Aorta (tissue), 5 donors: ENCODE measurements at regions not wholly inside any gene's neighbourhood (a gene's known extent, or its start where the extent isn't known, plus 50 kb on each side); places are given as distances from the start of the nearest gene placed in this dataset.

ENCODE experiments used
- ATAC-seq: fragments of 200-7000 bp; cut with Tn5 transposase; one replicate; pipeline ENCODE4 v1.9.1; 2022; ENCODE audit warnings: moderate library complexity; ENCODE audit not compliant: low FRiP score
- DNase-seq, 2 donors: peaks; one replicate each; pipeline ENCODE4 v3.0.0-alpha.2; 2020
- H3K27ac ChIP-seq, 2 donors: one replicate each; pipeline ENCODE4 v1.5.1; 2013; ENCODE audit warnings: low read length in 2 of 2, mild to moderate bottlenecking in 2 of 2, moderate library complexity in 2 of 2, control low read depth in 1 of 2, inconsistent platforms in 1 of 2, low read depth in 1 of 2
- H3K27me3 ChIP-seq, 2 donors: one replicate each; pipeline ENCODE4 v1.6.1; 2013; ENCODE audit warnings: control low read depth in 1 of 2, low read length in 1 of 2, mild to moderate bottlenecking in 1 of 2, moderate library complexity in 1 of 2; ENCODE audit not compliant: insufficient read depth in 2 of 2, control insufficient read depth in 1 of 2
- H3K36me3 ChIP-seq, 2 donors: one replicate each; pipeline ENCODE4 v1.6.1; 2013; ENCODE audit warnings: control low read depth in 1 of 2, low read length in 1 of 2, mild to moderate bottlenecking in 1 of 2; ENCODE audit not compliant: insufficient read depth in 2 of 2, control insufficient read depth in 1 of 2
- H3K4me1 ChIP-seq, 2 donors: one replicate each; pipeline ENCODE4 v1.6.1; 2013; ENCODE audit warnings: low read length in 2 of 2, control low read depth in 1 of 2, mild to moderate bottlenecking in 1 of 2, moderate library complexity in 1 of 2; ENCODE audit not compliant: insufficient read depth in 2 of 2, control insufficient read depth in 1 of 2
- H3K4me3 ChIP-seq, 2 donors: one replicate each; pipeline ENCODE4 v1.5.1; 2013; ENCODE audit warnings: low read length in 2 of 2, control low read depth in 1 of 2, mild to moderate bottlenecking in 1 of 2
- H3K9me3 ChIP-seq: one replicate; pipeline ENCODE4 v1.6.1; 2013; ENCODE audit warnings: mild to moderate bottlenecking, low read length; ENCODE audit not compliant: control insufficient read depth
- WGBS, 2 donors: extraction: QIAGEN DNeasy Blood & Tissue Kit; methylation state at CpG; one replicate each; pipeline ENCODE4 v1.1.7; 2013; 5-methylcytosine and 5-hydroxymethylcytosine counted together
- intact Hi-C, 2 donors: fragments of 100-400 bp; cut with DNase I; formaldehyde crosslinking; loops; one replicate each; pipeline versions ENCODE4 v1.14.2 to v1.15.0; 2022
- donor health status: healthy with polysubstance abuse.
- donor health status: Bipolar disorder and iron deficiency.
- donor health status: DM: no; HTN: no; CAD: no.
- donor health status: DM: no; HTN: no; CAD: no.
- donor health status: DM: yes; HTN: yes; CAD: no.

GRCh38 chr7:115883629-115884028 is 146.9 kb downstream of the TFEC start:
- Histone ChIP-seq H3K4me1 (no peaks in the 10 kb centered on the region), H3K27ac (no peak overlapping the region), H3K27me3 (no peaks in the 10 kb centered on the region), H3K36me3 (no peaks in the 10 kb centered on the region), H3K9me3 (no peaks in the 10 kb centered on the region), H3K4me3 (no peak overlapping the region)
- DNase-seq (no peak), ATAC-seq (no peak)
- WGBS, 2 donors = 84 to 91% methylated on average over 6 of the region's 6 CpGs
- intact Hi-C loops = no loop called here

- Histone ChIP-seq H3K4me3 (no peak overlapping the region), H3K27me3 (no peaks in the 10 kb centered on the region), H3K9me3 (no peaks in the 10 kb centered on the region), H3K36me3 (no peaks in the 10 kb centered on the region), H3K27ac (no peak overlapping the region), H3K4me1 (no peaks in the 10 kb centered on the region)
- DNase-seq = no peak
- 90 to 91% methylated on average over 2 of the region's 2 CpGs for WGBS, 2 donors
- intact Hi-C loops = no loop called here
- ATAC-seq = no peak
These were observed 149.1 kb downstream of the TFEC start for GRCh38 chr7:115881476-115881875.

- Histone ChIP-seq H3K36me3 (no peaks in the 10 kb centered on the region), H3K27ac (no peak overlapping the region), H3K9me3 (no peaks in the 10 kb centered on the region), H3K4me3 (no peak overlapping the region), H3K4me1 (no peaks in the 10 kb centered on the region), H3K27me3 (no peaks in the 10 kb centered on the region)
- intact Hi-C loops = no loop called here
- 80 to 82% methylated on average over 2 of the region's 2 CpGs for WGBS, 2 donors
- DNase-seq (no peak), ATAC-seq (no peak)
These were observed 151.4 kb downstream of the TFEC start for GRCh38 chr7:115879171-115879570.

- DNase-seq (no peak), ATAC-seq (no peak)
- H3K4me3 ChIP-seq = no peak overlapping the region
- intact Hi-C loops = no loop called here
- no peaks in the 10 kb centered on the region for H3K36me3 ChIP-seq
- no peaks in the 10 kb centered on the region for H3K27me3 ChIP-seq
- H3K9me3 ChIP-seq = no peaks in the 10 kb centered on the region
- no peak overlapping the region for H3K27ac ChIP-seq
- no peaks in the 10 kb centered on the region for H3K4me1 ChIP-seq
These were observed 160.8 kb downstream of the TFEC start for GRCh38 chr7:115869801-115870200.

GRCh38 chr7:115869190-115869589 is 161.4 kb downstream of the TFEC start:
- no peaks in the 10 kb centered on the region for H3K36me3 ChIP-seq
- no peak overlapping the region for H3K4me3 ChIP-seq
- WGBS, 2 donors = 60 to 67% methylated on average over 3 of the region's 3 CpGs
- H3K4me1 ChIP-seq = no peaks in the 10 kb centered on the region
- no peak for DNase-seq
- ATAC-seq = no peak
- intact Hi-C loops = no loop called here
- H3K27ac ChIP-seq = no peak overlapping the region
- no peaks in the 10 kb centered on the region for H3K27me3 ChIP-seq
- H3K9me3 ChIP-seq = no peaks in the 10 kb centered on the region

- WGBS, 2 donors = 93 to 95% methylated on average over 4 of the region's 4 CpGs
- Histone ChIP-seq H3K27me3 (no peaks in the 10 kb centered on the region), H3K4me1 (no peaks in the 10 kb centered on the region), H3K9me3 (no peaks in the 10 kb centered on the region), H3K36me3 (no peaks in the 10 kb centered on the region), H3K4me3 (no peak overlapping the region), H3K27ac (no peak overlapping the region)
- ATAC-seq (no peak), DNase-seq (no peak)
- intact Hi-C loops = no loop called here
These were observed 162.2 kb downstream of the TFEC start for GRCh38 chr7:115868369-115868768.

GRCh38 chr7:115864082-115864481 is 166.5 kb downstream of the TFEC start:
- no peak for DNase-seq
- intact Hi-C loops = no loop called here
- Histone ChIP-seq H3K9me3 (no peaks in the 10 kb centered on the region), H3K4me3 (no peak overlapping the region), H3K4me1 (no peaks in the 10 kb centered on the region), H3K36me3 (no peaks in the 10 kb centered on the region), H3K27me3 (no peaks in the 10 kb centered on the region), H3K27ac (no peak overlapping the region)
- ATAC-seq = no peak
- 78 to 84% methylated on average over 2 of the region's 2 CpGs for WGBS, 2 donors

- no peaks in the 10 kb centered on the region for H3K4me1 ChIP-seq
- no peak overlapping the region for H3K4me3 ChIP-seq
- no peaks in the 10 kb centered on the region for H3K36me3 ChIP-seq
- H3K27me3 ChIP-seq = no peaks in the 10 kb centered on the region
- no peak overlapping the region for H3K27ac ChIP-seq
- ATAC-seq (no peak), DNase-seq (no peak)
- 74 to 82% methylated on average over 1 of the region's 1 CpG for WGBS, 2 donors
- intact Hi-C loops = loop anchor here in 1 of 2 donors (5.0 kb wide), 1 partner anchor 1769 kb away; no protein-coding TSS in a partner anchor
- H3K9me3 ChIP-seq = no peaks in the 10 kb centered on the region
These were observed 179.3 kb downstream of the TFEC start for GRCh38 chr7:115851291-115851690.

- Histone ChIP-seq H3K27me3 (no peaks in the 10 kb centered on the region), H3K4me3 (no peak overlapping the region), H3K4me1 (no peaks in the 10 kb centered on the region), H3K36me3 (no peaks in the 10 kb centered on the region), H3K27ac (no peak overlapping the region), H3K9me3 (no peaks in the 10 kb centered on the region)
- no peak for DNase-seq
- 72 to 95% methylated on average over 3 of the region's 3 CpGs for WGBS, 2 donors
- ATAC-seq = no peak
- intact Hi-C loops = loop anchor here in 1 of 2 donors (5.0 kb wide), 1 partner anchor 1768 kb away; no protein-coding TSS in a partner anchor
These were observed 179.8 kb downstream of the TFEC start for GRCh38 chr7:115850774-115851173.
